Thymus (tissue), 11 donors: ENCODE measurements at regions not wholly inside any gene's neighbourhood (a gene's known extent, or its start where the extent isn't known, plus 50 kb on each side); places are given as distances from the start of the nearest gene placed in this dataset.

Experiments used
- DNase-seq, 9 donors: peaks; one replicate each; pipeline ENCODE4 v3.0.0-alpha.2; 2013; ENCODE audit warnings: low spot score in 9 of 9, low read depth in 6 of 9, missing footprints in 1 of 9
- H3K27ac ChIP-seq, 2 donors: one replicate each; pipeline ENCODE4 v1.5.1; 2013; ENCODE audit warnings: control low read depth in 1 of 2, low read depth in 1 of 2, low read length in 1 of 2, mild to moderate bottlenecking in 1 of 2, moderate library complexity in 1 of 2
- H3K27me3 ChIP-seq, 2 donors: one replicate each; pipeline ENCODE4 v1.5.1; 2013; ENCODE audit warnings: low read length in 1 of 2; ENCODE audit not compliant: control insufficient read depth in 2 of 2, insufficient read depth in 1 of 2
- H3K36me3 ChIP-seq, 2 donors: one replicate each; pipeline ENCODE4 v1.5.1; 2013; ENCODE audit warnings: low read length in 1 of 2, mild to moderate bottlenecking in 1 of 2, moderate library complexity in 1 of 2; ENCODE audit not compliant: control insufficient read depth in 2 of 2, insufficient read depth in 2 of 2
- H3K4me1 ChIP-seq, 2 donors: one replicate each; pipeline ENCODE4 v1.5.1; 2013; ENCODE audit warnings: low read length in 2 of 2; ENCODE audit not compliant: control insufficient read depth in 2 of 2, insufficient read depth in 2 of 2
- H3K4me3 ChIP-seq, 2 donors: one replicate each; pipeline ENCODE4 v1.5.1; 2013; ENCODE audit warnings: low read length in 2 of 2, control low read depth in 1 of 2, mild to moderate bottlenecking in 1 of 2
- H3K9me3 ChIP-seq, 2 donors: one replicate each; pipeline ENCODE4 v1.5.1; 2013; ENCODE audit warnings: low read length in 1 of 2, mild to moderate bottlenecking in 1 of 2; ENCODE audit not compliant: control insufficient read depth in 2 of 2, insufficient read depth in 1 of 2
- WGBS: extraction: QIAGEN DNeasy Blood & Tissue Kit; methylation state at CpG from one replicate; pipeline ENCODE4 v1.1.7; 2013; 5-methylcytosine and 5-hydroxymethylcytosine counted together
- donor health status: healthy.

GRCh38 chr10:28965937-28966336 is 288.6 kb downstream of the BAMBI start:
- Histone ChIP-seq H3K27ac (no peak overlapping the region), H3K9me3 (no peaks in the 10 kb centered on the region), H3K4me1 (no peaks in the 10 kb centered on the region), H3K36me3 (no peaks in the 10 kb centered on the region), H3K4me3 (no peak overlapping the region), H3K27me3 (no peaks in the 10 kb centered on the region)
- 88% methylated on average over 3 of the region's 3 CpGs for WGBS
- no peak for DNase-seq

- Histone ChIP-seq H3K4me3 (no peak overlapping the region), H3K9me3 (no peaks in the 10 kb centered on the region), H3K27me3 (no peaks in the 10 kb centered on the region), H3K4me1 (no peaks in the 10 kb centered on the region), H3K36me3 (no peaks in the 10 kb centered on the region), H3K27ac (no peak overlapping the region)
- 90% methylated on average over 2 of the region's 2 CpGs for WGBS
- DNase-seq: no peak
Observed at GRCh38 chr10:28967031-28967430, 289.7 kb downstream of the BAMBI start.

DNA sequence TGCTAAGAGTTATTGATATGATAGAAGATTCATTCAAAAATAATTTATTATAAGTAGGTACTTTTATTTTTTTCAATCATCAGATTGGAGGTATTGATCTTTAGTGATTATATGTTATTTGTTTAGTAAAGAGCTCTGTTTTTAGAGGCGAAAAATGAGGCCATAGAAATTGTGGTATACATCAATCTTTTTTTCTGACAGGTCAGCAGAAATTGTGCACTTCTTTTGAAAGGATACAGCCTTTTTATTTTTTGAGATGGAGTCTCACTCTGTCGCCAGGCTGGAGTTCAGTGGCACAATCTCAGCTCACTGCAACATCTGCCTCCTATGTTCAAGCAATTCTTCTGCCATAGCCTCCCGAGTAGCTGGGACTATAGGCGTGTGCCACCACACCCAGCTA is 292.1 kb downstream of the BAMBI start:
- H3K36me3 ChIP-seq: no peaks in the 10 kb centered on the region
- no peaks in the 10 kb centered on the region for H3K9me3 ChIP-seq
- no peak overlapping the region for H3K27ac ChIP-seq
- H3K27me3 ChIP-seq: no peaks in the 10 kb centered on the region
- no peak for DNase-seq
- no peaks in the 10 kb centered on the region for H3K4me1 ChIP-seq
- WGBS: 84% methylated on average over 4 of the region's 4 CpGs
- H3K4me3 ChIP-seq: no peak overlapping the region

DNA sequence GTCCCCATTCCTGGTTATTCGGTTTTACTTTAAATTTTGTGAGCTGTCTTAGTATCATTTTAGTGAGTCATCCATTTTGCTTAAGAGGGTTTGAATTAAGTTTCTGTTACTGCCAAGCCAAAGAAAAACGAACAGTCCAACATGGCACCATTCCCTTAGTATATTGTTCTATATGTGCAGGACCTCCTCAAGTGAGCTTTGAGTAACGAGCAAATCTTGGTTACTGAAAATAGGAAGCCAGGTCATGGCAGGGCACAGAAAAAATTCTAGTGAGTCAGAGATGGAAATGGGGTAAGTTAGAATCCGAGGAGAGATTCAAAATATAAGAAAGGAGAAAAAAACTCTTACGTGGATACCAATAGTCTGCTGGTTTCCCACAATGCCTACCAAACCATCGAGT is 292.9 kb downstream of the BAMBI start:
- H3K9me3 ChIP-seq: no peaks in the 10 kb centered on the region
- no peaks in the 10 kb centered on the region for H3K36me3 ChIP-seq
- WGBS: 94% methylated on average over 6 of the region's 6 CpGs
- H3K4me1 ChIP-seq: no peaks in the 10 kb centered on the region
- H3K27ac ChIP-seq: no peak overlapping the region
- no peaks in the 10 kb centered on the region for H3K27me3 ChIP-seq
- no peak for DNase-seq
- no peak overlapping the region for H3K4me3 ChIP-seq

DNA sequence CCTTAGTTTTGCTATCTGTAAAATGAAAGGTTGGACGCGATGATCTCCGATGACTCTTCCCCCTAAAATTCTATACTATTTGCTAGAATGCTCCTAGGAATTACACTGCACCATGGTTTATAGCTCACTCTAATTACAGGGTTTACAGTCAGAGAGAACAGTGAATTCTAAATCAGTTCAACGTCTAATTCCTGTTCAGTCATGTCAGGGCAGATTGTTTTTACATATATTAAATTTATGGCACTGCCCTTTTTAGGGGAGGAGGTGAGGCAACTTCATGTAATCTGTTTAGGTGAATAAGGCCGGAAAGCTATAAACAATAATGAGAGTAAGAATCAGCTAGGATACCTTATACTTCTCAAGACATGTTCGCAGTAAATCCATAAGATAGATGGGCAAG is 293.9 kb downstream of the BAMBI start:
- H3K27me3 ChIP-seq: no peaks in the 10 kb centered on the region
- no peak for DNase-seq
- no peaks in the 10 kb centered on the region for H3K4me1 ChIP-seq
- no peak overlapping the region for H3K4me3 ChIP-seq
- H3K9me3 ChIP-seq: no peaks in the 10 kb centered on the region
- no peak overlapping the region for H3K27ac ChIP-seq
- H3K36me3 ChIP-seq: no peaks in the 10 kb centered on the region
- WGBS: 97% methylated on average over 6 of the region's 6 CpGs

DNA sequence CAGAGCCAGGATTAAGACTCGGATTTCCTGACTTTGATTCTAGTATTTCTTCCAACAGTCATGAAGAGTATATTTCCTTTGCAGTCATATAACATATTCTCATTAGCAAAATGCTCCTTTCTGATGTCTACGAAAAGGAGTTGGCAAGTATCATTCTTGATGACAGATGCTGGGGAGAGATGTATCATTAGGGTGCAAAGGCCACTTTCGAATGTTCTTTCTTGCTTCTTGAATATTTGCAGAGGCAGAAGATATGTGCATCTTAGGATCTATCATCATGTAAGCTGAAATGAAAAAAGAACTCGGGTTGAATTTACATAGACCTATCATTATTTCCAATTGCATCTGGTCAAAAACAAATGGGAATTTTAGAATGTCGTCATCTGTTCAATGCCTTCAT is 294.4 kb downstream of the BAMBI start:
- DNase-seq: no peak
- 93% methylated on average over 5 of the region's 5 CpGs for WGBS
- Histone ChIP-seq H3K36me3 (no peaks in the 10 kb centered on the region), H3K9me3 (no peaks in the 10 kb centered on the region), H3K27me3 (no peaks in the 10 kb centered on the region), H3K4me1 (no peaks in the 10 kb centered on the region), H3K27ac (no peak overlapping the region), H3K4me3 (no peak overlapping the region)

GRCh38 chr10:28973309-28973972 is 296.1 kb downstream of the BAMBI start:
- DNase-seq: no peak
- Histone ChIP-seq H3K4me3 (no peak overlapping the region), H3K4me1 (no peaks in the 10 kb centered on the region), H3K36me3 (no peaks in the 10 kb centered on the region), H3K27me3 (no peaks in the 10 kb centered on the region), H3K27ac (no peak overlapping the region), H3K9me3 (no peaks in the 10 kb centered on the region)
- 84% methylated on average over 12 of the region's 12 CpGs for WGBS

DNA sequence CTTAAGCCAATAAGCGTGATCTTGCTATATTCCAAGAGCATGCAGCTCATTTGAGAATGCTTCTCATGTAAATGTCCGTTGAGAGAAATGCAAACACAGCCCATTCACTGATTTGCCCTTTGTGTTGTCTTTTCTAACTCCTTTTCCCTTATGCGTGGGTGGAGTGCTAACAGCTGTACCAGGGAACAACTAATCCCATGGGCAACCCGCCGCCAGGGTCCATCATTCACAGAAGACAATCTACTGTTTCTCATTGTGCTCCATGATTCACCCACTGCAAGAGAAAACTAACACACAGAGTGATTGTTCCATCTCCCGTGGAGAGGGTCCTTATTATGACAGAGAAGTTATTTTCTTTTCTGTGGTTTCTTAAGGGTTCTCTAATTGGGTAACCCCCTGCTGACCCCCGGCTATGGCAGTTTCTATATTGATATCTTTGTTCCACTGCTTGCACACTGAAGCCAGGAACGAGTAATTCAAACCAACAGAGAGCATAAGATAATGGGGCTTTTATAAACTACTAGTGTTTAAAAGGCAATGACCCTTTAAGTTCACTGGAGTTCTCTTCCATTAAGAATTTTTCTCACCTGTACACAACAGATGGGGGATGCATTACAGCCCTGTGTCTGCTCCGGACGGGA is 298.7 kb downstream of the BAMBI start:
- H3K27ac ChIP-seq: no peak overlapping the region
- 85% methylated on average over 10 of the region's 10 CpGs for WGBS
- H3K36me3 ChIP-seq: no peaks in the 10 kb centered on the region
- no peaks in the 10 kb centered on the region for H3K9me3 ChIP-seq
- no peaks in the 10 kb centered on the region for H3K4me1 ChIP-seq
- H3K27me3 ChIP-seq: no peaks in the 10 kb centered on the region
- H3K4me3 ChIP-seq: no peak overlapping the region
- no peak for DNase-seq

DNA sequence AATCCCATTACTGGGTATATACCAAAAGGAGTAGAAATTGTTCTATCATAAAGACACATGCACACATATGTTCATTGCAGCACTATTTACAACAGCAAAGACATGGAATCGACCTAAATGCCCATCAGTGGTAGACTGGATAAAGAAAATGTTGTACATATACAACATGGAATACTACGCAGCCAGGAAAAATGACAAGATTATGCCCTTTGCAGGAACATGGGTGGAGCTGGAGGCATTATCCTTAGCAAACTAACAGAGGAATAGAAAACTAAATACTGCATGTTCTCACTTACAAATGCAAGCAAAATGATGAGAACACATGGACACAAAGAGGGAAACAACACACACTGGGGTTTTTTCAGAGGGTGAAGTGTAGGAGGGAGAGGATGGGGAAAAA is 300.2 kb downstream of the BAMBI start:
- H3K27ac ChIP-seq: no peak overlapping the region
- no peak for DNase-seq
- H3K36me3 ChIP-seq: no peaks in the 10 kb centered on the region
- no peaks in the 10 kb centered on the region for H3K27me3 ChIP-seq
- WGBS: 83% methylated on average over 2 of the region's 2 CpGs
- H3K9me3 ChIP-seq: no peaks in the 10 kb centered on the region
- H3K4me1 ChIP-seq: no peaks in the 10 kb centered on the region
- H3K4me3 ChIP-seq: no peak overlapping the region
